GM11168 (cell line): ENCODE measurements at regions not wholly inside any gene's neighbourhood (a gene's known extent, or its start where the extent isn't known, plus 50 kb on each side); places are given as distances from the start of the nearest gene placed in this dataset.

Experiments used
- in situ Hi-C: fragments of 300-500 bp; cut with MboI; formaldehyde crosslinking; loops from one replicate; pipeline ENCODE4 v1.12.0; 2022; ENCODE audit warnings: low sequenced_read_pairs; ENCODE audit not compliant: unreplicated experiment

DNA sequence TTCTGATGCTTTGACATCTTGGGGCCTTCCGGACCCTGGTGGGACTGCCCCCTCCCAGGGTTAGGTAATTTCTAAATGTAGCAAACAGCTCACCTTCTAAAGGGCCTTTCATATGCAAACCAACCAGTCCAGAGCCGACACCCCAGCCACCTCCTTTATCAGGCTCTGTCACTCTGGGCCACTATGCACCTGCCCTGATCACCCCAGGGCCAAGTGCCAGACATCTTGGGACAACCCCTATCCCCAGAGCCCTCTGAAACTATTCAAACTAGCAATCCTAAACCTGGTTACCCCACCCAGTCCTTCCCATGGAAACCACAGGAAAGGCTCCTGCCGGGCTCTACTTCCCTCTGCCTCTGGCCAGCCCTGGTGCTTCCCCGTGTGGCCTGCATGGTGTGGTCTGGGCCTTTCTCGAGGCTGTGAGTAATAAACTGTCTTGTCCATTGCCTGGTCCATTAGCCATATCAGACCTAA lies 91.2 kb upstream of the TNRC6C start:
- in situ Hi-C loops, result no loop called here

DNA sequence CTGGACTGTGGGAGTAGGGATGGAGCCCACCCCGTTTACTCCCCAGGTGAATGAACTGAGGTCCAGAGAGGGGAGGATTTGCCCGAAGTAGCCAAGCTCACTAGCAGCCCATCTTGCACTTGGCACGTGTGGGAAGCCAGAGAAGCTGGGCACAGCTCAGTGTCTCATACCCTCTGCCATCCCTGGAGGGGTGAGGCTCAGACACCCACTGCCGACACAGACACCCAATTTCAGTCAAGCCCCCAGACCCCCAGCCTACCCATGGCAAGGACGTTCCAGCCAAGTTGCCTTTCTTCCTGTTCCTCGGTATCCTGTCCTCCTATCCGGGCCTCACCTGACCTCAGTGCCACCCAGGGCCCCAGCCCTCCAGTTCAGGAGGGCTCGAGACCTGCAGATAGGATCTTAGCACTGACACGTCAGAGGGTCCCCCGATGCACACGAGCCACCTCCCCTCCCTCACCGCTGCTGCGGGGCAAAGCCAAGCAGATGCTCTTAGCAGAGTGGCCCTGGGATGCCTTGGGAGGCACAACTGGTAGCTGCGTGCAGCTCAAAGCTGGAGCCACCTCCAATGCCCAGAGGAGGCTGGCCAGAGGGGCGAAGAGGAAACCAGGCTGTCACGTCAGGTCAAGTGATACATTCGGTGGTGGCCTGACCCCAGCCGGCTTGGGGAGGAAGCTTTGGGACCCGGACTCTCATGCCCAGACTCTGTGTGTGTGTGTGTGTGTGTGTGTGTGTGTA lies 90.4 kb upstream of the TNRC6C start:
- in situ Hi-C loops, result no loop called here

DNA sequence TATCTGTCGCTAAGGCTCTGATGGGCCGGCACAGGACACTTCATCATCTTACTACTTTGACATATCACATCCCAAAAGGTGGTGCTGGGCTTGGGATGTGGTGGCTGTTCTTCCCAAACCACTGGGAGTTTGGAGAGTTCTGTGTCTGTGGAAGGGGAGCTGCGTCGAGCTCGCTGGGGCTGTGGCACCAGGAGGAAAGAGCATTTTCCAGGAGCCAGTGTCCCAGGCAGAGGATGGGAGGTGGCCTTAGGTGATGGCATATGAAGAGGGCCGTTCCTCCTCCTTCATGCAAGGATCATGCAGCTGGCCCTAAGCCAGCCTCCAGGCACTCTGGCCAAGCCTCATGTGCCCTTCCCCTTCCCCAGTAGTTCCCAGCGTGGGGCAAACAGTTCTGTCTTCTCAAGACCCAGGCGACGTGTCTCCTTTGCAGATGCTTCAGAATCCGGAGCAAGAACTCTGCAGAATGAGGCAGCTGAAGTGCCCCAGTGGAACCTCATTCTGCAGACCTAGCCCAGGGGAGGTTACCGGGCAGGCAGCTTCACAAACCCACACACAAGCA lies 89.4 kb upstream of the TNRC6C start:
- in situ Hi-C loops, result no loop called here

DNA sequence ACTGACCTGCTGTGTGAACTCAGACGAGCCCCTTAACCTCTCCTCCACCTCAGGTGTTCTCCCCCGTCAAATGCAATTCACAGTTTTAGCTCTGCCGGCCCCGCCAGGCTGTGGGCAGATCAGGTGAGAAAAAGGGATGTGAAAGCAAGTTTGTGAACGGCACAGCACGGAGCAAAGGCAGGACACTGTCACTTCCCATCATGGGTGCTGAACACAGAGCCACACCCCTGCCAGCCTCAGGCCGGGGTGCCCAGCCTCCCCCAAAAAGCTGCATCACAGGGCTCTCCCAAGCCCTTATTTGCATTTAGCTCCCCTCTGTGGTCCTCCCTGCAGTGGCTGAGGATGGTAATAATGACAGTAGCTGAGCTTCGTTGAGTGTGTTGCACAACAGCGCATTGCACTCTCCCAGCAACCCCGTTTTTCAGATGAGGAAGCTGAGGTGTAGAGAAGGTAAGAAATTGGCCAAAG lies 88.8 kb upstream of the TNRC6C start:
- in situ Hi-C loops, result no loop called here

DNA sequence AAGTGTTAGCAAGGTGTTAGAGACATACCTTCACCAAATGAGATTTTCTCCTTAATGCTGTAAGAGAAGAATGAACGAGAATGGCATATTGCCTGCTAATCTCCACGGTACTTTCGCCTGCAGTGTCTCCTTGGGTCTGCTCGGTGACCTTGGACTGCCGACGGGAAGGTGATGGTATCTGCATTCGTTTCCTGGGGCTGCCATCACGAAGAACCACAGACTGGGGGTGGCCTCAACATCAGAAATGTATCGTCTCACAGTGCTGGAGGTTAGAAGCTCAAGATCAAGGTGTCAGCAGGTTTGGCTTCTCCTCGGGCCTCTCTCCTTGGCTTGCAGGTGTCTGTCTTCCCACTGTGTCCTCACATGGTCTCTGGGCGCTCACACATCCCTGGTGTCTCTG lies 86.3 kb upstream of the TNRC6C start:
- in situ Hi-C loops, result no loop called here

DNA sequence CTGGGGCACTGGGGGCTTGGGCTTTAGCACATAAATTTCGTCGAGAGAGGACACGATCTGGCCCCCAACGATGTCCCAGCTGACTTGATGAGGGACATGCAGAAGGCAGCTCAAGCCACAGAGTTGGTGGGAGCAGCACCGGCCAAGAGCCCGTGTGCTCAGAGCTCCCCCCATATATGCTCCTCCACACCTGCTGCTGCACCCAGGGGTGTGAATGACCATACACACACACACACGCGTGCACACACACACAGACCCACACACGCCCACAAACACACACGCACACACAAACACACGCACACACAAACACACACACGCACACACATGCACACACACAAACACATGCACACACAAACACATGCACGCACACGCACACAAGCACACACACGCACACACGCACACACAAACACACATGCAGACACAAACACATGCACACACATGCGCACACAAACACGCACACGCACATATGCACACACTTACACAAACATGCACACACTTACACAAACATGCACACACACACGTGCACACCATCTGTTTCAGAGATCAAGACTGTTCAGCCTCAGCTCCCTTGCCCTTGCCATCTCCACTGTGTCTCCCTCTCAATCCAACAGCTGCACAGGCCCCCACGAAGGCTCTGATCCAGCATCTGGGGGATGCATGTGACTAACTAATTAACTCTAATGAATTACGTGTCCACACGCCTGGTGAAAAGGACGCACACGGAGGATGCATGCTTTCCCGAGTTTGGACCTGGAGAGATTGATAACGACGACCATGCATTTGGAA lies 85.6 kb upstream of the TNRC6C start:
- in situ Hi-C loops, result no loop called here

DNA sequence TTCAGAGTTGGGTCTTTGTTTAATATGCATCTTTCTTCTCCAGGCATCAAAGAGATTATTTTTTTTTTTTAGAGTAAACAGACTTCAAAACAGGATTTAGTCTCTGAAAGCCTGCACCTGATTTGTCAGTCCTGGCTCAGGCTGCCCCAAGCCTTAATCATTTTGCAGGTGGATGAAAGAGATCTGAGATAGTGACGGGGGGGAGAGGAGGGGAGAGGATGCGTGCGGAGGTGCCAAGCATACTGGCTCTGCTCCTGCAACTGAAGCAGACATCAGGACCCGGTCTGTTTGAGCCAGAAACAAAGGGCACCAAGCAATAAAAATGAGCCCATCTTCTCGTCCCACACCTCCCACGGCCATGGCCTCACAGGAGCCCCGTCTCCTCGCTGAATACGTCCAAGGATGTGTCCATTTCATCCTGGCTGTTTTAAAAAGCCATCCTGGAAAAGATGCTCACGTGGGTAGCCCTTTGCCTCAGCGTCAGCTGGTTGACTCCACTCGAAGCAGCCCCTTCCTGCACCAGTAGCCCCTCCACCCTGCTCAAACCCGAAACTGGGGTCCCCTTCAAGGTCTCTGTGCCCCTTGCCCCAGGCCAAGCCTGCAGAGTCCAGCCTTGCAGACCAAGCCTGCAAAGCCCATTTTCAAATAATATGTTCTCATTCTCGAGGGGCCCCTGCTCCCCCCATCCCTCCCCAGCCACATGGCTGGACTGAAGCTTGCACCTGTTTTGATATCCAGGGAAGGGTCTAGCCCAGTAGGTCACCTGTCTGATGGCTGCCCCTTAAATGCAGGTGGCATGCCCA lies 84.8 kb upstream of the TNRC6C start:
- in situ Hi-C loops, result no loop called here

DNA sequence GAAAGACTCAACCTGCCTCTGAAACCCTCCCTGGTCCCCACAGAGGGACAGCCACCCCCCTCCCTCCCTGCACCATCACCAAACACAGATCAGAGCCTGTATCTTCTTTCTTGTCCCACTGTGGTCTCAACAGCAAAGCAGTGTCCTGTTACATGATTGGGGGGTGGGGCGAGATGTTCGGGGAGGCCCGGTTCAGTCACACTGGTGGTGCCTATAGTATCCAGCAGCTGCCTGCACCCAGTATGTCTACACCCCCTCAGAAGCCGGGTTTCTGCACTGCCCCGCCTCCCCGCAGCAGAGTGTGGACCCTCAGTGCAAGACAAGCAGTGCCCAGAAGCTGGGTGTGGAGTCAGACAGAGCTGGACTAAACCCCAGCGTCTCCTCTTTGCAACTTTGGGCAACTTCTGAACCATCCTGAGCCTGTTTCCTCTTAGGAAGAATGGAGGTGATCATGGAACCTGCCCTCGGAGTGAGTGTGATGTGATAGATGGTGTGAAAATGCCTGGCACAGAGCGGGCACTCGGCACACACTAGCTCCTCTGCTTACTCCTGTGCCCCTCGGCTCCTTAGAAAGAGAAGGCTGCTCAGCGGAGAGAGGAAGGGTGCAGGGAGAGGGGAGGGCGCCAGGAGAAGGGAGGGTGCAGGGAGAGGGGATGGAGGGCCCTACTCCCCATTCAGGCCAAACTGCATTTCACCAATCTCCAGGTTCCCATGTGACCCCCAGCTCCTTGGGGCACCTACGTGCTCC lies 84.0 kb upstream of the TNRC6C start:
- in situ Hi-C loops, result no loop called here

DNA sequence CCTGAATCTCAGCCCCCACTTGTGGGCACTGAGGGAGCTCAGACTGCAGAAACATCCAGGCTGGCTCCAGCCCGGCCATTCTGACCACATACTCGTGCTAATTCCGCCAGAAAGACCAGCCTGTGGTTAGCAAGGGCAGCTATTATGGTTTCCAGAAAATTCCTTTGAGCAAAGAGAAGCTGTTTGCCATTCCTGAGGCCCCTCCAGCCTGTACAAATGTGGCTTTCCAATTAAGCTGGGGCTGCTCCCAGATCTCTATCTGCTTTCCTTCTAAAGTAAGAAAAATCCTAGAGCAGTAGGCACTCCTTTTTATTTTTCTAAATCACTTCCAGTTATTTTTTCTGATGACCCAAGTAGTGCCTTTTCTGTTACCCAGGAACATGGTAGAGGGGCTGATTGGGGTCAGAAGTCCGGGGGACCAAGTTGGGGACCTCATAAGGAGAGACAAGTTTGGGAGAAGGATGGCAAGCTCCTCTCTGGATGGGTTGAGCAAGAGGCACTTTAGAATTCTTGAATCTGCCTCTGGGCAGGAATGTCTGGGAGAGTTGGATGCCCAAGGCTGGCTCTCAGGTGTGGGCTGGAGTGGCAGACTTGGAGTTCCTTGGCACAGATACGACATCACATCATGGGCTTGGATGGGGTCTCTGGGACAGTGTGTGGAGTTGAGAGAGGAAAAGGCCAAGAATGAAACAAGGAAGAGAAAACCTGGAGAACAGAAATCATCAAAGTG lies 83.3 kb upstream of the TNRC6C start:
- in situ Hi-C loops, result no loop called here

DNA sequence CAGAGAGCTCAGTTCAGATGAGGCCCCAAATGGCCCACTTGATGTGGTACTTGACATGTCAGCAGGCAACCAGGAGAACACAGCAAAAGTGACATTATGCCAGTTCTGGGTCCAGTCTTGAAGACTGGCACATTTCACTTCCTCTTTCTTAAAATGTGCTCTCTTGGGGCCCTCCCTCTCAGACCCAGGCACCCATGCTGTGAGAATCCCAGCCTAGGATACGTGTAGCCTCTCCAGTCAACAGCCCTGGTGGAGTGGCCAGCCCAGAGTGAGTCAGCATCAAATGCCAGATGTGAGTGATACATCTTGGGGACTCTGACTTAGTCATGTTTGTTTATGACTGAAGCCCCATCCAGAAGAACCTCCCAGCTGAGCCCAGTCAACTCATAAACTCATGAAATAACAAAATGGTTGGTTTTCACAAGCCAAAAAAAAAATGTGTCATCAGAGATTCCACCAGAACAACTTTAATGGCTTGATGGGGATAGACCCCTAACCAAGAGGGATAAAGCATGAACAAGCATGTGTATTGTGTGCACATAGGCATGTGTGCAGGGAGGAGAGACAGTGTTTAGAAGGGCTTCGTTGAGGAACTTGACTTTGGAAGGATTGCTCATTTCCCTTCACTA lies 82.5 kb upstream of the TNRC6C start:
- in situ Hi-C loops, result no loop called here

DNA sequence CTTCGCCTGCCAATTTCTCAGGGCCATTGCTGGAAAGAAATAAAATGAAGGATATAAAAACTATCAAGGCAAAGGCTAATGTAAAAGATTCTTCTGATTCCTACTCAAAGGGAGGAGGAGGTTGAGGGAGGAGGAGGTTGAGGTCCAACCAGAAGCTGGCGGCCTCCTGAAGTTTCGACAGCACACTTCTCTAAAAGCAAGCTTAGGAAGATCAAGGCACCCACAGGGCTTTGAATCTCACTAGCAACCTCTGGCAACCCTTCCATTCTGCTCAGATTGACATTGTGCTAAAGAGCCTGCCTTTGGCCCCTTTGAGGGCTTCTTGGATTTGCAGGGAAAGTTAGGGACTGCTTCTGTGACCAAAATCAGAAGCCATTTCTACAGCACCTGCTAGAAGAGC lies 81.5 kb upstream of the TNRC6C start:
- in situ Hi-C loops, result no loop called here

DNA sequence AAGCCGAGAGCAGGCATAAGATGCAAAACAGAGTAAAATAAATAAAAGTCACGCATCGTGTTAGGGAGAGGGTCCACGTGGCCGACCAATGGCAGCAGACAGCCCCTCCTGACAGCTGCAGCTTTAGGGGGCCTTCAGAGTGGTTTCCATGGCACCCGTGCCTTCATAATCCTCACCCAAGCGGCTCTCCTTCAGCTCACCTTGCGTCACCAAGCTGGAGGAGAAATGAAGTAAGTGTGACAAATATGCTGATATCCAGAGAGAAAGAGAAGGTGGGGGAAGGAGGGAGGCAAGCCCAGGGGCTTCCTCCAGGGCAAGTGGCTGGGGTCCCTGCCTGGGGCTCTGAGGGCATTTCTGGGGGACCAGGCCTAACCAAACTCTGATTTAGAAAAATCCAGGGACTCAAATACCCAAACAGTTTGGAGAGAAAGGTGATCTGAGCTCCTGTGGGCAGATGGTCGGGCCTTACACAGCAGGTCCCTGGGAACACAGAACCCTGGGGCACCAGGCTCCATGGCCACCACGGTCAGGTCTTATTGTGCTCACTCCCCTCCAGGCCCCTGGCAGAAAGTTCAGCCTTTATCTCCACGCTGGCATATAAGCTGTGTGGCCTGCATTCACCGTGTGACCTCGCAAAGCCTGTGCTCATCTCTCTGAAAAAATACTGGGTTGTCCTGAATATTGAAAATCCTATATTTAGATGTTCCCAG lies 80.7 kb upstream of the TNRC6C start:
- in situ Hi-C loops, result no loop called here

DNA sequence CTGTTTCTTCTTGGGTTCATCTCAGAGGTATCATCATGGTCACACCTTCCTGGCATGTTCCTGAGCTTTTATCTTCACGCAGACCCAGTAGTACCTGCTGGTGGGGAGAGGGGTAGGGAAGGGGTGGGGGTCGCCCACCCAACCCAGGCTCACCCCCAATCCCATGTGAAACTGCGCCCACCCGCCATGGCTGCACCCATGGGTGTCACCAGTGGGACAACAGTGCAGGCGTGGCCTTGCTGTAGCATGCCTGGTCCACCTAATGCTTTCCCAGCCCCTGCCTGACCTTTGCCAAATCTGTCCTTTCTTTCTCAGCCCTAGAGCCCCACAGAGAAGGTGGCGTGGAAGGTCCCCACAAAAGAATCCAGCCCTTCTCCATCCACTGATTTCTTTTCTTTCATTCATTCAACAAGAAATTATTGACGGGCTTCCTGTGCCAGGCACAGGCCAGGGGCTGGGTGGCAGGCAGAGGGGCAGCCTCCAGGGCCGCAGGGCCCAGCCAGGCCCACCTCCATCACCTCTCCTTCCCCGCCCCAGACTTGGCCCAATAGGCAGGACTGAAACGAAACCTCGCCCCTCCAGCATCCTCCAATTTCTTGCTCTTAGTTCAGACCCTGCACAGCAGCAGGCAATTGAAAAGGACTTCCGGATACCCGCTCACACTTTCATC lies 79.1 kb upstream of the TNRC6C start:
- in situ Hi-C loops, result no loop called here

DNA sequence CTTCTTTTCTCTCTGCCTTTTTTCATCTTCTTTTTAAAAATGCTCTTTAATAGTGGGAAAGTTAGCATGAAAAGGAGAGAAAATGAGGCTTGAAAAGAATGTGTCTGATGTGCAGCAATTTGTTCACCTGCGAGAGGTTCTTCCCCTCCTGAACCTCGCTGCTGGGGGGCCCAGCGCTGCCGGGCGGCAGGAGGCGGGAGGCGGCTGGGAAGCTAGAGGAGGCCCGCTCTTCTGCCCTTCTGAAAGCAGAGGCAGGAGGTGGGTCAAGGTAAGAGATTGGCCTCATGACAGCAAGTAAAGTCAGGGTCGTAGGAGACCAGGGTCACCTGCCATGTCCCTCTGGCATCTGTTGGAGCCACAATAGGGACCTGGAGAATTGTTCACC lies 78.6 kb upstream of the TNRC6C start:
- in situ Hi-C loops, result no loop called here

DNA sequence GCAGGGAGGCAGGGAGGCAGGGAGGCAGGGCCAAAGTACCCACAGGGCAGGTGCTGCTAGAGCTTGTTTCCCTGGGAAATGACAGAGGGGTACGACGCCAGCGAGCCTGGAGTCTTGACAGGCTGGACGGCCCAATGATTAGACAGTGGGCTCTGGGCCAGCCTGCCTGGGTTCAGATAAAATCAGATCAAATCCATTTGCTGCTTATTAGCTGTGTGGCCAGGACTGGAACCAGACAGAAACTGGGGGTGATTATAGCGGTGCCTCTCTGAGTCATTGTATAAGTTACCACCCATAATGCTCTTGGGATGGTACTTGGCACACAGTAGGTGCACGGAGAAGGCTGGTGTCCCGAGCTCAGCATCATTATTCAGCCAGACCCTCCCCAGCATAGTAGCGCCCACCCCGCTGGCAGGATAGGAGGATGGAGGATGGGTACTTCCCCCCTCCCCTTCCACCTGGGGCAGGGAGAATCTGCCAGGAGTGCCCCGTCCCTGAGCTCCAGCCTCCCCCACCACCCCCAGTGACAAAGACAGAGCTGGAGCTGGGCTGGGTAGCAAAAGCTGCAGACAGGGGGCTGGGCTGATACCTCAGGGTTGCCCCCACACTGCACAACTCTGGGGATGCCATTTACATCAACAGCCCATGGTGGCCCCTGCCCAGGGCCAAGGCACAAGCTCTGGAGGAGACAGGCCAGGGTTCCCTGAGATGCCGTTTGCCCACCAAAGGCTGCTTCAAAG lies 77.6 kb upstream of the TNRC6C start:
- in situ Hi-C loops, result no loop called here

DNA sequence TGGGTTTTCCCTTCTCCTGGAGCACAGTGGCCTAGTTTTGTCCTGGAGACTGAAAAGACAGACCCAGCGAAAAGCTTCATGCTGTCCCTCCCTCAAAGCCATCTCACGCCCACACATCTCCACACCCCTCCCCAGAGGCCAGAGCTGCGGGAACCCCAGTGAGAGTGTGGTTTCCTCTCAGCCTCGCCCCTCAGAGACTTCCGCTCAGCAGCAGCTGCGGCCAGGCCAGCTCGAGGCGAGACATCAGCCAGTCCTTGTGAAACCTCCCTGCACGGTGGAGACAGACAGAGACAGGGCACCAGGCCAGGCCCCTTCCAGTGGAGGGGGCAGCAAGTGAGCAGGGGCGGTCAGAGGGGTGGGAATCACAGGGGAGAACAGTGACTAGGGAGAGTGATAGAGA lies 77.0 kb upstream of the TNRC6C start:
- in situ Hi-C loops, result no loop called here

DNA sequence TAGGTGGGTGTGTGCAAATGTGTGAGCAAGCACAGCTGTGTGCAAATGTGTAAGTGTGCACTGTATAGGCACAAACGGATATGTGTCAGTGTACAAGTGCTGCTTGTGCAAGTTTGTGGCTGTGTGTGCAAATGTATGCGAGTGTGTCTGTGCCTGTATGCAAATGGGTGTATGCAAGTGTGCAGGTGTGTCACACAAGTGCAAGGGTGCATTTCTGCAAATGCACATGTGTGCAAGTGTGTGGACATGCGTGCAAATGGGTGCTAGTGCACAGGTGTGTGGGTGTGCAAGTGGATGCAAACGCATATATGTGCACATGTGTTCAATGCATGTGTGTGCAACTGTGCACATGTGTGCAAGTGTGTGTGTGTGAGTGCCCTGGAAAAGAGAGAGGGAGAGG lies 76.5 kb upstream of the TNRC6C start:
- in situ Hi-C loops, result no loop called here
